Left lung (tissue), 4 donors: ENCODE measurements at regions not wholly inside any gene's neighbourhood (a gene's known extent, or its start where the extent isn't known, plus 50 kb on each side); places are given as distances from the start of the nearest gene placed in this dataset.

Experiments used
- ATAC-seq: fragments of 200-7000 bp; cut with Tn5 transposase; one replicate; pipeline ENCODE4 v1.9.1; 2020; ENCODE audit warnings: moderate library complexity
- DNase-seq, 4 donors: peaks; one replicate each; pipeline ENCODE4 v3.0.0-alpha.2; 2013 to 2020
- H3K27ac ChIP-seq, 2 donors: fragments of 200-600 bp; sonication (generic) in 1 of 2; one replicate each; pipeline versions ENCODE4 v1.5.0 to v1.8.0; 2020 to 2021
- H3K27me3 ChIP-seq, 2 donors: fragments of 200-600 bp; sonication (generic) in 1 of 2; one replicate each; pipeline versions ENCODE4 v1.5.0 to v1.8.0; 2020 to 2021
- H3K36me3 ChIP-seq, 2 donors: fragments of 200-600 bp; sonication (generic) in 1 of 2; one replicate each; pipeline versions ENCODE4 v1.5.0 to v1.8.0; 2020 to 2021
- H3K4me1 ChIP-seq, 2 donors: fragments of 200-600 bp; one replicate each; pipeline ENCODE4 v1.8.0; 2021
- H3K4me3 ChIP-seq, 2 donors: fragments of 200-600 bp; sonication (generic) in 1 of 2; one replicate each; pipeline versions ENCODE4 v1.5.0 to v1.8.0; 2020 to 2021; ENCODE audit warnings: mild to moderate bottlenecking in 1 of 2
- H3K9me3 ChIP-seq, 2 donors: fragments of 200-600 bp; sonication (generic) in 1 of 2; one replicate each; pipeline versions ENCODE4 v1.5.0 to v1.8.0; 2020 to 2021
- CTCF ChIP-seq, 2 donors: fragments of 200-600 bp; sonication (generic) in 1 of 2; IDR thresholded peaks; one replicate each; pipeline versions ENCODE4 v1.5.0 to v1.8.0; 2021; ENCODE audit warnings: antibody characterized with exemption in 2 of 2
- intact Hi-C, 2 donors: fragments of 100-400 bp; cut with DNase I; formaldehyde crosslinking; loops; one replicate each; pipeline versions ENCODE4 v1.11.2 to v1.14.2; 2022
- donor health status: DM: no; HTN: yes; CAD: no.
- donor health status: DM: no; HTN: no; CAD: no.

- Histone ChIP-seq H3K27ac (no peak overlapping the region), H3K4me1 (no peaks in the 10 kb centered on the region), H3K9me3 (no peaks in the 10 kb centered on the region), H3K36me3 (no peaks in the 10 kb centered on the region), H3K4me3 (no peak overlapping the region), H3K27me3 (peaks cover 0 to 21% of the 10 kb centered on the region in 2 donors)
- intact Hi-C loops: no loop called here
- TF ChIP-seq CTCF (IDR thresholded peaks at IDR 0.05): no peak
- ATAC-seq (no peak), DNase-seq (peak in 2 of 4 donors; percentile 26 to 58)
Observed at GRCh38 chr4:3688018-3688998, 77.9 kb upstream of the ADRA2C start.

GRCh38 chr4:3687538-3687937, 78.6 kb upstream of the ADRA2C start:
- Histone ChIP-seq H3K9me3 (no peaks in the 10 kb centered on the region), H3K36me3 (no peaks in the 10 kb centered on the region), H3K4me1 (no peaks in the 10 kb centered on the region), H3K4me3 (no peak overlapping the region), H3K27me3 (peaks cover 0 to 22% of the 10 kb centered on the region in 2 donors), H3K27ac (no peak overlapping the region)
- DNase-seq: peak in 2 of 4 donors; percentile 26 to 65
- no peak for ATAC-seq
- TF ChIP-seq CTCF (IDR thresholded peaks at IDR 0.05): no peak
- intact Hi-C loops: no loop called here

- intact Hi-C loops: no loop called here
- ATAC-seq (no peak), DNase-seq (peak in 1 of 4 donors; percentile 20)
- no peak overlapping the region for H3K27ac ChIP-seq
- TF ChIP-seq CTCF (IDR thresholded peaks at IDR 0.05): no peak
- no peaks in the 10 kb centered on the region for H3K36me3 ChIP-seq
- H3K9me3 ChIP-seq: no peaks in the 10 kb centered on the region
- H3K4me3 ChIP-seq: no peak overlapping the region
- no peaks in the 10 kb centered on the region for H3K4me1 ChIP-seq
- peaks cover 0 to 22% of the 10 kb centered on the region in 2 donors for H3K27me3 ChIP-seq
Observed at GRCh38 chr4:3686753-3687152, 79.4 kb upstream of the ADRA2C start.

- TF ChIP-seq CTCF (IDR thresholded peaks at IDR 0.05): no peak
- DNase-seq: peak in 2 of 4 donors; percentile 10 to 28
- H3K27ac ChIP-seq: no peak overlapping the region
- H3K36me3 ChIP-seq: no peaks in the 10 kb centered on the region
- ATAC-seq: no peak
- H3K4me3 ChIP-seq: no peak overlapping the region
- intact Hi-C loops: no loop called here
- H3K27me3 ChIP-seq: peaks cover 0 to 28% of the 10 kb centered on the region in 2 donors
- no peaks in the 10 kb centered on the region for H3K4me1 ChIP-seq
- no peaks in the 10 kb centered on the region for H3K9me3 ChIP-seq
Observed at GRCh38 chr4:3685081-3685645, 81.0 kb upstream of the ADRA2C start.

GRCh38 chr4:3684546-3684945, 81.6 kb upstream of the ADRA2C start:
- DNase-seq (peak in 2 of 4 donors; percentile 13 to 28), ATAC-seq (no peak)
- Histone ChIP-seq H3K27ac (no peak overlapping the region), H3K4me1 (no peaks in the 10 kb centered on the region), H3K4me3 (no peak overlapping the region), H3K27me3 (peaks cover 0 to 33% of the 10 kb centered on the region in 2 donors), H3K36me3 (no peaks in the 10 kb centered on the region), H3K9me3 (no peaks in the 10 kb centered on the region)
- no peak for TF ChIP-seq CTCF (IDR thresholded peaks at IDR 0.05)
- intact Hi-C loops: no loop called here
